Lower lobe of right lung (tissue), 2 donors: ENCODE measurements at regions not wholly inside any gene's neighbourhood (a gene's known extent, or its start where the extent isn't known, plus 50 kb on each side); places are given as distances from the start of the nearest gene placed in this dataset.
"Not testable (repeated sequence)": the region's sequence is repeated elsewhere in the genome, so short reads cannot be mapped to it uniquely, and the experiment has no call there.

Experiments
- ATAC-seq, 2 donors: fragments of 200-7000 bp; cut with Tn5 transposase; one replicate each; pipeline ENCODE4 v1.9.1; 2020 to 2022; ENCODE audit warnings: mild to moderate bottlenecking in 2 of 2, moderate library complexity in 2 of 2
- DNase-seq: peaks from one replicate; pipeline ENCODE4 v3.0.0-alpha.2; 2020
- H3K27ac ChIP-seq: fragments of 200-600 bp; one replicate; pipeline ENCODE4 v1.8.0; 2022
- H3K27me3 ChIP-seq: fragments of 200-600 bp; one replicate; pipeline ENCODE4 v1.8.0; 2022; ENCODE audit warnings: low read depth
- H3K36me3 ChIP-seq: fragments of 200-600 bp; one replicate; pipeline ENCODE4 v1.8.0; 2022; ENCODE audit warnings: mild to moderate bottlenecking
- H3K4me1 ChIP-seq: fragments of 200-600 bp; one replicate; pipeline ENCODE4 v1.8.0; 2022
- H3K4me3 ChIP-seq: fragments of 200-600 bp; one replicate; pipeline ENCODE4 v1.8.0; 2022; ENCODE audit warnings: mild to moderate bottlenecking
- H3K9me3 ChIP-seq: fragments of 200-600 bp; one replicate; pipeline ENCODE4 v1.8.0; 2022
- CTCF ChIP-seq: fragments of 200-600 bp; IDR thresholded peaks from one replicate; pipeline ENCODE4 v1.8.0; 2022; ENCODE audit warnings: antibody characterized with exemption, mild to moderate bottlenecking
- intact Hi-C: fragments of 100-400 bp; cut with DNase I; formaldehyde crosslinking; loops from one replicate; pipeline ENCODE4 v1.11.0; 2022
- donor health status: DM: no; HTN: yes; CAD: no; lungs with severe emphysema.

GRCh38 chr9:68593760-68594159, 53.1 kb upstream of the TMEM252 start:
- intact Hi-C loops, H3K4me1 ChIP-seq, H3K27ac ChIP-seq, H3K4me3 ChIP-seq, ATAC-seq, H3K9me3 ChIP-seq, H3K36me3 ChIP-seq, H3K27me3 ChIP-seq: not testable (repeated sequence)
- peak; percentile 53 for DNase-seq

- DNase-seq (no peak), ATAC-seq (no peak)
- no peak for TF ChIP-seq CTCF
- Histone ChIP-seq H3K27ac (no peak overlapping the region), H3K4me1 (no peaks in the 10 kb centered on the region), H3K9me3 (no peaks in the 10 kb centered on the region), H3K27me3 (no peaks in the 10 kb centered on the region), H3K4me3 (no peak overlapping the region), H3K36me3 (no peaks in the 10 kb centered on the region)
- intact Hi-C loops, result no loop called here
Observed at GRCh38 chr9:68595868-68596267, 55.2 kb upstream of the TMEM252 start.

- no peak for TF ChIP-seq CTCF
- DNase-seq (no peak), ATAC-seq (no peak)
- intact Hi-C loops, result no loop called here
- Histone ChIP-seq H3K27ac (no peak overlapping the region), H3K4me3 (no peak overlapping the region), H3K36me3 (no peaks in the 10 kb centered on the region), H3K4me1 (no peaks in the 10 kb centered on the region), H3K27me3 (no peaks in the 10 kb centered on the region), H3K9me3 (no peaks in the 10 kb centered on the region)
Observed at GRCh38 chr9:68597362-68597997, 56.8 kb upstream of the TMEM252 start.

GRCh38 chr9:68599826-68600225, 59.1 kb upstream of the TMEM252 start:
- Histone ChIP-seq H3K4me1 (no peaks in the 10 kb centered on the region), H3K27ac (no peak overlapping the region), H3K4me3 (no peak overlapping the region), H3K36me3 (no peaks in the 10 kb centered on the region), H3K27me3 (no peaks in the 10 kb centered on the region), H3K9me3 (no peaks in the 10 kb centered on the region)
- no peak for TF ChIP-seq CTCF
- intact Hi-C loops, result no loop called here
- DNase-seq, result no peak
- ATAC-seq, result no peak

GRCh38 chr9:68601081-68601480, 60.4 kb upstream of the TMEM252 start:
- ATAC-seq (no peak), DNase-seq (no peak)
- Histone ChIP-seq H3K4me1 (no peaks in the 10 kb centered on the region), H3K27me3 (no peaks in the 10 kb centered on the region), H3K9me3 (no peaks in the 10 kb centered on the region), H3K27ac (no peak overlapping the region), H3K36me3 (no peaks in the 10 kb centered on the region), H3K4me3 (no peak overlapping the region)
- intact Hi-C loops, result no loop called here
- TF ChIP-seq CTCF, result no peak

GRCh38 chr9:68603371-68603770, 62.7 kb upstream of the TMEM252 start:
- DNase-seq, result no peak
- H3K27me3 ChIP-seq, result no peaks in the 10 kb centered on the region
- H3K9me3 ChIP-seq, result no peaks in the 10 kb centered on the region
- H3K27ac ChIP-seq, result no peak overlapping the region
- no peak for ATAC-seq
- H3K4me1 ChIP-seq, result no peaks in the 10 kb centered on the region
- no peak for TF ChIP-seq CTCF
- intact Hi-C loops, result no loop called here
- no peak overlapping the region for H3K4me3 ChIP-seq
- H3K36me3 ChIP-seq, result no peaks in the 10 kb centered on the region
